HG03342 (cell line): ENCODE measurements at regions not wholly inside any gene's neighbourhood (a gene's known extent, or its start where the extent isn't known, plus 50 kb on each side); places are given as distances from the start of the nearest gene placed in this dataset.
"Not testable (repeated sequence)": the region's sequence is repeated elsewhere in the genome, so short reads cannot be mapped to it uniquely, and the experiment has no call there.

Source experiments
- ATAC-seq: cut with Tn5 transposase; IDR thresholded peaks from one replicate; pipeline ENCODE4 v1.9.1; 2021; ENCODE audit warnings: mild to moderate bottlenecking, moderate library complexity; ENCODE audit not compliant: unreplicated experiment

- ATAC-seq = not testable (repeated sequence)
Measured at GRCh38 chrX:113154315-113154714, 313.7 kb upstream of the AMOT start.

- ATAC-seq = no peak
Measured at GRCh38 chrX:113136836-113137235, 296.2 kb upstream of the AMOT start.

- no peak for ATAC-seq
Measured at GRCh38 chrX:113133316-113133715, 292.7 kb upstream of the AMOT start.

- no peak for ATAC-seq
Measured at GRCh38 chrX:113124693-113125092, 284.1 kb upstream of the AMOT start.

GRCh38 chrX:113075521-113075920 lies 234.9 kb upstream of the AMOT start:
- no peak for ATAC-seq

- no peak for ATAC-seq
Measured at GRCh38 chrX:113059714-113060113, 219.1 kb upstream of the AMOT start.

- no peak for ATAC-seq
Measured at GRCh38 chrX:113058634-113059033, 218.0 kb upstream of the AMOT start.

GRCh38 chrX:113048896-113049295 lies 208.3 kb upstream of the AMOT start:
- no peak for ATAC-seq

- no peak for ATAC-seq
Measured at GRCh38 chrX:113048480-113048879, 207.8 kb upstream of the AMOT start.

- no peak for ATAC-seq
Measured at GRCh38 chrX:113033966-113034680, 193.5 kb upstream of the AMOT start.

GRCh38 chrX:113019958-113020357 lies 179.3 kb upstream of the AMOT start:
- no peak for ATAC-seq

- no peak for ATAC-seq
Measured at GRCh38 chrX:113009837-113010236, 169.2 kb upstream of the AMOT start.

GRCh38 chrX:113009029-113009428 lies 168.4 kb upstream of the AMOT start:
- ATAC-seq = no peak

- ATAC-seq = no peak
Measured at GRCh38 chrX:113001836-113002235, 161.2 kb upstream of the AMOT start.

- no peak for ATAC-seq
Measured at GRCh38 chrX:112997991-112998390, 157.4 kb upstream of the AMOT start.

GRCh38 chrX:112991801-112992200 lies 151.2 kb upstream of the AMOT start:
- ATAC-seq = no peak

GRCh38 chrX:112979879-112980278 lies 139.2 kb upstream of the AMOT start:
- no peak for ATAC-seq

GRCh38 chrX:112968351-112969133 lies 127.9 kb upstream of the AMOT start:
- no peak for ATAC-seq

GRCh38 chrX:112967903-112968302 lies 127.3 kb upstream of the AMOT start:
- ATAC-seq = no peak

- no peak for ATAC-seq
Measured at GRCh38 chrX:112967341-112967740, 126.7 kb upstream of the AMOT start.

- ATAC-seq = no peak
Measured at GRCh38 chrX:112961981-112962380, 121.3 kb upstream of the AMOT start.

- ATAC-seq = no peak
Measured at GRCh38 chrX:112947981-112948615, 107.5 kb upstream of the AMOT start.
